ENCODE measurements at regions not wholly inside any gene's neighbourhood (a gene's known extent, or its start where the extent isn't known, plus 50 kb on each side); places are given as distances from the start of the nearest gene placed in this dataset.

DNA sequence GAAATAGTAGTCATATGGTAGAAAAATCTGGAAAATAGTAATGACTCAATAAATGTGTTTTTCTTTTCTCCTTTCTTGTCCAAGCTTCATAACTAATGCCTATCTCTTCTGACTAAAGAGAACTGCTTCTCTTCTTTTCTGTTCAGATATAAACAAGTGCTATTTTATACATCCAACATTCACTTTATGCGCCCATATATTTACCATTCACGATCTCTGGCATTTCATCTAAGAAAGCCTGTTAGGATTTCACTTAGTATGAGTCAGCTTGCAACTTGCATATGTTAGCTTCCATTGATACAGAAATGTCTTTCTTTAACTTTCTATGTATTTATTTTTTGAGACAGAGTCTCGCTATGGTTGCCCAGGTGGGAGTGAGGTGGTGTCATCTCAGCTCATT, 224.9 kb downstream of the VAPA start:
- H2BK15ac ChIP-seq (ENCODE audit: low read depth, low read length): no peak overlapping the region
- no CpG with 5 or more reads among the region's 3 CpGs for WGBS (ENCODE audit: extremely low coverage, insufficient read length, low lambda C conversion rate)
- Mint-ChIP-seq H3K27me3 (ENCODE audit: low read depth) (peaks cover 2% of the 10 kb centered on the region; the same call in 1 of the 2 replicates), H3K27ac (no peak overlapping the region), H3K36me3 (ENCODE audit: insufficient read depth in 1 of 3, low read depth in 3 of 3) (no peaks in the 10 kb centered on the region), H3K4me1 (peaks cover 37 to 38% of the 10 kb centered on the region in 2 experiments), H3K9me3 (peaks cover 0 to 3% of the 10 kb centered on the region in 2 experiments; a peak in 1 of 5 replicates), H3K4me3 (no peak overlapping the region)
- no peak overlapping the region for H4K91ac ChIP-seq (ENCODE audit: insufficient read length, low read depth, low read length)
- H3K14ac ChIP-seq (ENCODE audit: insufficient read depth, low read length): no peak overlapping the region
- H2BK5ac ChIP-seq (ENCODE audit: insufficient read length, low read length): no peak overlapping the region
- no peak overlapping the region for H3T11ph ChIP-seq (ENCODE audit: low read length)
- H2BK20ac ChIP-seq (ENCODE audit: low read depth, low read length, poor library complexity, severe bottlenecking): no peak overlapping the region
- H2AFZ ChIP-seq (ENCODE audit: low read length): no peak overlapping the region
- no peaks in the 10 kb centered on the region for H4K20me1 ChIP-seq (ENCODE audit: control insufficient read depth, insufficient read depth, insufficient read length)
- no peak overlapping the region for H2AK5ac ChIP-seq (ENCODE audit: insufficient read length, low read length)
- no peak overlapping the region for H2BK120ac ChIP-seq (ENCODE audit: low read depth, low read length, poor library complexity, severe bottlenecking)
- DNase-seq: no peak
- H3K4me2 ChIP-seq (ENCODE audit: insufficient read depth, insufficient read length, low read length): no peak overlapping the region
- H3K9me3 ChIP-seq (ENCODE audit: control insufficient read depth, low read depth, low read length): no peaks in the 10 kb centered on the region
- TF ChIP-seq, protein P1, sequence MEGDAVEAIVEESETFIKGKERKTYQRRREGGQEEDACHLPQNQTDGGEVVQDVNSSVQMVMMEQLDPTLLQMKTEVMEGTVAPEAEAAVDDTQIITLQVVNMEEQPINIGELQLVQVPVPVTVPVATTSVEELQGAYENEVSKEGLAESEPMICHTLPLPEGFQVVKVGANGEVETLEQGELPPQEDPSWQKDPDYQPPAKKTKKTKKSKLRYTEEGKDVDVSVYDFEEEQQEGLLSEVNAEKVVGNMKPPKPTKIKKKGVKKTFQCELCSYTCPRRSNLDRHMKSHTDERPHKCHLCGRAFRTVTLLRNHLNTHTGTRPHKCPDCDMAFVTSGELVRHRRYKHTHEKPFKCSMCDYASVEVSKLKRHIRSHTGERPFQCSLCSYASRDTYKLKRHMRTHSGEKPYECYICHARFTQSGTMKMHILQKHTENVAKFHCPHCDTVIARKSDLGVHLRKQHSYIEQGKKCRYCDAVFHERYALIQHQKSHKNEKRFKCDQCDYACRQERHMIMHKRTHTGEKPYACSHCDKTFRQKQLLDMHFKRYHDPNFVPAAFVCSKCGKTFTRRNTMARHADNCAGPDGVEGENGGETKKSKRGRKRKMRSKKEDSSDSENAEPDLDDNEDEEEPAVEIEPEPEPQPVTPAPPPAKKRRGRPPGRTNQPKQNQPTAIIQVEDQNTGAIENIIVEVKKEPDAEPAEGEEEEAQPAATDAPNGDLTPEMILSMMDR (conservative IDR thresholded peaks at IDR 0.05): no peak
- no peak overlapping the region for H2BK12ac ChIP-seq (ENCODE audit: insufficient read length, low read depth, low read length)
- no peak overlapping the region for H3K4ac ChIP-seq (ENCODE audit: low read depth, low read length)
- peaks cover 5% of the 10 kb centered on the region; the same call in 1 of the 2 replicates for H3K4me1 ChIP-seq (ENCODE audit: insufficient read depth, low read length)
- no peak overlapping the region for H3K18ac ChIP-seq (ENCODE audit: insufficient read length, low read depth, low read length)
- no peak overlapping the region for H4K8ac ChIP-seq (replicated peaks; ENCODE audit: insufficient read length, low read depth, low read length)
- no peaks in the 10 kb centered on the region for H3K27me3 ChIP-seq (ENCODE audit: insufficient read depth, low read length)
- no peak overlapping the region for H4K5ac ChIP-seq (ENCODE audit: insufficient read length, low read depth, low read length)
- H3K9ac ChIP-seq (ENCODE audit: extremely low read depth, insufficient read length, low read length): no peak overlapping the region
- no peak overlapping the region for H3K27ac ChIP-seq (ENCODE audit: insufficient read length, low read depth, low read length)
- H3K23ac ChIP-seq (ENCODE audit: insufficient read length, low read depth, low read length): no peak overlapping the region
- no peaks in the 10 kb centered on the region for H3K79me1 ChIP-seq (ENCODE audit: insufficient read depth, low read depth, low read length, poor library complexity, severe bottlenecking)
- no peaks in the 10 kb centered on the region for H3K23me2 ChIP-seq (ENCODE audit: insufficient read length, low read depth, low read length, poor library complexity, severe bottlenecking)
- H3K79me2 ChIP-seq (ENCODE audit: insufficient read depth, low read length): no peaks in the 10 kb centered on the region
- H3K56ac ChIP-seq (ENCODE audit: insufficient read length, low read depth, low read length): no peak overlapping the region

All from H9 (cell line).